A673 (cell line): ENCODE measurements at regions not wholly inside any gene's neighbourhood (a gene's known extent, or its start where the extent isn't known, plus 50 kb on each side); places are given as distances from the start of the nearest gene placed in this dataset.

ENCODE experiments used
- CTCF ChIP-seq: fragments of 300-800, 200-600 bp; sonication (generic); conservative IDR thresholded peaks from 2 replicates; pipeline ENCODE4 v1.5.1; 2017; ENCODE audit warnings: low read depth, mild to moderate bottlenecking, antibody characterized with exemption, low read length, moderate library complexity, mixed read lengths
- EZH2 ChIP-seq: fragments of 200-600 bp; sonication (generic); IDR thresholded peaks from 2 replicates; pipeline ENCODE4 v1.6.1; 2017; ENCODE audit warnings: borderline replicate concordance, low read depth, mild to moderate bottlenecking, mixed read lengths, antibody characterized with exemption, low read length; ENCODE audit not compliant: poor library complexity, severe bottlenecking

- no peak for TF ChIP-seq CTCF
- no peak for TF ChIP-seq EZH2
Measured at GRCh38 chr17:6005939-6006338, 64.2 kb upstream of the WSCD1 start.
